HG03460 (cell line): ENCODE measurements at regions not wholly inside any gene's neighbourhood (a gene's known extent, or its start where the extent isn't known, plus 50 kb on each side); places are given as distances from the start of the nearest gene placed in this dataset.
"Not testable (repeated sequence)": the region's sequence is repeated elsewhere in the genome, so short reads cannot be mapped to it uniquely, and the experiment has no call there.

ENCODE experiments used
- ATAC-seq: cut with Tn5 transposase; IDR thresholded peaks from one replicate; pipeline ENCODE4 v1.9.1; 2021; ENCODE audit not compliant: unreplicated experiment

DNA sequence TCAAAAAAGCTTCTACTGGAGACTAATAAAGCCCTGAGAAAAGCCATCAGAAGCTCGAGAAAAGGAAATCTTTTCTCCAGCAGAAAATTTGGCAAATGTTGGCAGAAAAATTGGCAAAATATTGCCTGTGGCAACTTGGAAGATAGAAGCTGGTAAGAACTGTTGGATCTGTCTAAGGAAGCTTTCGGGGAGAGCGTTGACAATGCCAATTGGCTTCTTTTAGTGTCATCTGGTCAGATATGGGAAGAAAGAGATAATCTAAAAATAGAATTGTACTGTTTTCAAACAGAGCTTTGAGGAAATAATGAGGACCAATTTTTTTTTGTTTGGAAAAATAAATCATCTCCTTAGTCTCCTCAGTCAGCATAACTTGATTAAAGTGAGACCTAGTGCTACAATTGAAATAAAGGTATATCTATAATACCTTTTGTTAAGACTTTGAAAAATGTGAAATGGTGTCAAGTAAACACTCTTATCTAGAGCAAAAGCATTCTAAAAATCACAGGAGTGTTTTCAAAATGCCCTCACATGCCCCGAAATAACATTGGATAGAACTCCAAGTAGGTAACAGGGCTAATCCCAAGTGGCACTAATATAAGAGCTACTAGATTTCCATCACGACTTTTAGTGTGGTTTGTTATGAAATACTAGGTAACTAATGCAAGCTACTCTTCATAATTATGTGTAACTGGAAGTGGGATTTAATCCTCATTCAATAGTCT lies 882.2 kb upstream of the B3GALT2 start:
- ATAC-seq, result no peak

DNA sequence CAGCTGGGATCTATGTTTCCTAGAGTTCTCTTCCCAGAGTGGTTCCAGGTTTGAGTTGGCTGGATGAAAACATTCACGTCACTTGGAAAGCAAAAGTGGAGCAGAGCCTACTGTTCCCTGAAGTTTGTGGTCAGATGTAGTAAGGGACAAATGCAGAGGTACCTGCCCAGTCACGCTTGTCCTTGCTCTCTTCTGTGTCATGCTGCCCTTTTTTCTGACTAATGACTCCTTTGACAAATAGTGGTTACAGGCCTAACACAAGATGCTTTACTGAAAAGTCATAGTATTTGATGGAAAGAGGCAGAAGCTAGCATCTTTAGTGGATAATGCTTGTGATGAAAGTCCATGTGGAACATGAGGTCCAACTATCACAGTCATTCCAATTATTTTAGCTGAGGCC lies 881.4 kb upstream of the B3GALT2 start:
- ATAC-seq, result no peak

DNA sequence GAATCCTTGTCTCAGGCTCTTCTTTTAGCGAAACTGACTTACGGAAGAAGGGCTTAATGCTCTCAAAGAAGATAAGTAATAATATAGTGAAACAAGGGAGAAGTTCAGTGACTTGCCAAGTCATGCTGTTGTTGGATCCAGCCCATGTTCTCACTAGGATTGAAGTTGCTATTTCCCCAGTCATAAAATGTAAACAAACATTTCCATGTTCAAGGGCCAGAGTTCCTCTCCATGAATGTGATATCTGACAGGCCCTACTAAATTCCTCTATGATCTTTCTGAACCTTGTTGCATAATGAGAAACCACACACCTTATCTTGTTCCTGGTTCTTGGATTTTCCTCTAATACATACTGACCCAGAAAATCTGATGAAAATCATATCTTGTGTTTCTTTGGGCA lies 876.5 kb upstream of the B3GALT2 start:
- ATAC-seq, result no peak

DNA sequence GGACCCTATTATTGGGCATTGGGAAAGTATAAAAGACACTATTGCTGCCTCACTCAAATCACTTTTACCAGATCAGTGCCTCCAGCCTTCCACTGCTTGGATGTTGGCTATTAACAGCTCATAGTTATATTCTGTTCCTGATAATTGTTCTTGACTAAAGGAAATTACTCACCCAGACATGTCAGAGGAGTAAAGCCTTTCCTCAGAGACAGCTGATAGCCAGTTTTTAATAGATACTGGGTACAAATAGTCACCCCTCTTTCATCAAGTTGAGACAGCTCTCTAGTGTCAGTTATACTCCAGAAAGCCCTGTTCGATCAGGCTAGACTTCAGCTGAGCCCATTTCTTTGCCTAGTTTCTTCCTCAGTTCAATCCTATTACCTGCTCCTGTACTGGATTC lies 876.1 kb upstream of the B3GALT2 start:
- ATAC-seq, result no peak

DNA sequence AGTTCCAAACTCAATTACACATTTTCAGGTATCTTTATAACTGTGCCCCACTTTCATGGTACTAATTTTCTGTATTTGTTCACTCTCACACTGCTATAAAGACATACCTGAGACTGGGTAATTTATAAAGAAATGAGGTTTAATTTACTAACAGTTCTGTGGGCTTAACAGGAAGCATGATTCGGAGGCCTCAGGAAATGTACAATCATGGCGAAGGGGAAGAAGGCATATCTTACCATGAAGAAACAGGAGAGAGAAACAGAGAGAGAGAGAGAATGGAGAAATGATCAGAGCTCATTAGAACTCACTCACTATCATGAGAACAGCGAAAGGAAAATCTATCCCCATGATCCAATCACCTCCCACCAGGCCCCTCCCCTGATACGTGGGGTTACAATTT lies 874.1 kb upstream of the B3GALT2 start:
- ATAC-seq, result no peak

DNA sequence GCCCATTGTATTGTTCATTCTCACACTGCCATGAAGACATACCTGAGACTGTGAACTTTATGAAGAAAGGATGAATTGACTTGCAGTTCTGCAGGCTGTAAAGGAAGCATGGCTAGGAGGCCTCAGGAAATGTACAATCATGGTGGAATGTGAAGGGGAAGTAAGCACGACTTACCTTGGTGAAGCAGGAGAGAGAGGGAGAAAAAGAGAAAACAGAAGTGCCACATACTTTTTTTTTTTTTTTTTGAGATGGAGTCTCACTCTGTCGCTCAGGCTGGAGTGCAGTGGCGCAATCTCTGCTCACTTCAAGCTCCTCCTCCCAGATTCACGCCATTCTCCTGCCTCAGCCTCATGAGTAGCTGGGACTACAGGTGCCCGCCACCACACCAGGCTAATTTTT lies 871.9 kb upstream of the B3GALT2 start:
- not testable (repeated sequence) for ATAC-seq

DNA sequence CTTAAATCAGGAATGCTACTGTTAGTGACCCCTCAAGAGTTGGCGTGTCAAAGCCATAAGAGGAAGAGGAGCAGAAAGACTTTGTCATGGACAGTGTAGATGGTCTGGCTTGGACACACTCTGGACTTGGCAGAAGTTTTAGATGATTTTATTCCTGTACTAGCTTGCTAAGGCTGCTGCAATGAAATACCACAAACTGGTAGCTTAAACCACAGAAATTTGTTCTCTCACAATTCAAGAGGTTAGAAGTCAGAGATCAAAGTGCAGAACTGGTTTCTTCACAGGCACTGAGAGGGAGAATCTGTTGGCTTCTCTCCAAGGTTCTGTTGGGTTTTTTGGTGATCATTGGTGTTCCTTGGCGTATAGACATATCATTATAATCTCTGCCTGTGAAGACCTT lies 869.8 kb upstream of the B3GALT2 start:
- ATAC-seq, result no peak

DNA sequence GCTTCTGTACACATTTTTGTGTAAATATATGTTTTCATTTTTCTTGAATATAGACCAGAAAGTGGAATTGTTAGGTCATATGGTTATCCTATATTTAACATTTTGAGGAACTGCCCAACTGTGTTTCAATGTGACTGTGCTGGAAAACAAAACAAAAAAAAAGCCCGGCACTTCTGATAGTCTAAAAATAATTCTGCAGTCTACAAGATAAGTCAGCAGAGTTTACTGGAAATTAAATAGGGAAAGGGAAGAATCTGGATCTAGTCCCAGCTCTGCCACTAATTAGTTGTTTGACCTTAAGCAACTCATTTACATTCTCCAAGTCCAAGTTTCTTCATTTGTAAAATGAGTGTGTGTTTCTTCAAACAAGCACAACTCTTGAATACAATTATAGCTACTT lies 869.1 kb upstream of the B3GALT2 start:
- ATAC-seq, result no peak

DNA sequence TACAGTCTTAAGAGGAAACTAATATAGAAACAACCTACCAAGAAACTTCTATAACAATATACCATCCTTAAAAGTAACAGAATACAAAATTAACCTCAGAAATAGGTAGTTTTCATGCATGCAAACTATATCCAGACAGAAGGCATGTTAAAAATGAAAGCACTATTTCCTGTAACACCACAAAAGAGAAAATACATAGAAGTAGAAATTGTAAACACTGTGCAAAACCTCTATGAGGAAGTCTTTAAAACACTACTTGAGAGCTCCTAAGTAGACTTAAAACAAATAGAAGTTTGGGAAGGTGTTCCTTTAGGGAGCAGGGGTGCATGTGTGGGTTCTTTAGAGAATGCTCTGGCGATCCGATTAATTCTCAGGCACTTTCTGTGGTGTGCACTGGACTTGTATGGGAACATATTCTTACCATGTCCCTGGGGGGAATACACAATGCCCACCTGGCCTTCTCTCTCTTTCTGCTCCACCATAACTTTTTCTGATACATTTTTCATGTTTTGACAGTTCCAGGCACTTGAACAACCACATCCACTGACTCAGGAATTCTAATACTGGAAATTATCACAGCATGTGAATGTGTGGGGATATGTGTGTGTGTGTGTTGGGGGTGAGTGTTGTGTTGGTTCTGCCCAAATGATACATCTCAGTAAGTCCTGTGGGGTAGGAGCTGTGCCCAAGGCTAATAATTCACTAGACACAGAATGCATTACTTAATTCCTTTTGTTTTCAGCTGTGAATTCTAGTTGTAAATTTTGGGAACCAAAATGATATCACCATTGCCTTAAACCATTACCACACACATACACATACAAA lies 866.3 kb upstream of the B3GALT2 start:
- ATAC-seq, result no peak

DNA sequence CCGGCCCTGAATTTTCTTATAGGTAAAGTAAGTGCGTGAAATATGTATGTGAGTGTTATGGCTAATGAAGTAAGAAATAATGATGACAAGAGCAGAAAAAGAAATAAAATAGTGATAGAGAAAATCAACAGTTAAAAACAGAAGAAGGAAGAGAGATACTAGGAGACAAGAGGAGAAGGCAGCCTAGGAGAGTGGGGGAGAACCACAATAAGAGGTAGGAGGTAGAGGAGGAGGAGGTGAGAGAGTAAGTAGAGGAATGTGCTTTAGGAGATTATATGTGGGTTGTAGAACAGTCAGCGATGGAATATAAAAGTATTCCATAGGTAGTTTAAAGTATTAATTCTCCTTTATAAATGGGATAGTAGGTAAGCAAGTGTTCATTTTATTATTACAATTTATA lies 861.5 kb upstream of the B3GALT2 start:
- no peak for ATAC-seq

DNA sequence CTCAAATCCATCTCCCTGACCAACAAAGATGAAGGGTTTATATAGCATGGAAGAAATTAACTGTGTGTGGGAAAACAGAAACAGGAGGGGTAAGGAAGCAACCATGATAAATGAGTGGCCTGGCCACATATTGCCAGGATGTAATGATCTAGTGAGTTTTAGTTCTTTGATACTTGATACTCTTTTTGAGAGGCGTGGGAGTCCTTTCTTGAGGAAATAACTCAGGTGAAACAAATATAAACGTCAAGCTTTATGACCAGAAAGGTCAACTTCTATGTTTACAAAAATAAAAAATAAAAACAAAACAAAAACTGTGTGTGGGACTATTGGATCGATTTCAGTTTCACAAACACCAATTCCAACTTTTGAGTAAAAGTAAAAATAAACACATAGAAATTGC lies 860.8 kb upstream of the B3GALT2 start:
- ATAC-seq, result no peak

DNA sequence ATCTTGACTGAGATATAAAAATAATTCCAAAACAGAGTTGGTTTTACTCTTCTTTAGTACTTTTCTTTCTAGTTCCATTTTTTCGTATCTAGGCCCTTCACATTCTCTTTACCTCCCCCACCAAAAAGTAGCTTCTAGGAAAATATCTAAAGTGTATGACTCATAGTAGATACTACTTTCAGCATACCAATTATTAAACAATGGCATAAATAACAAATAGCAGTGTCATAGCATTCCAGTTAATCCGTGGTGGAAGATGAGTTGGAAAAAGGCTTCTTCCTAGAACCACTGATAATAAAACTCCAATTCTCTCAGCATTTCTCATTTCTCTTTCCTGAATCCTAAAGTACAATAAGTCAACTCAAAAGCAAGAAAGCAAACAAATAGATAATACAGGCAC lies 859.0 kb upstream of the B3GALT2 start:
- ATAC-seq, result no peak

DNA sequence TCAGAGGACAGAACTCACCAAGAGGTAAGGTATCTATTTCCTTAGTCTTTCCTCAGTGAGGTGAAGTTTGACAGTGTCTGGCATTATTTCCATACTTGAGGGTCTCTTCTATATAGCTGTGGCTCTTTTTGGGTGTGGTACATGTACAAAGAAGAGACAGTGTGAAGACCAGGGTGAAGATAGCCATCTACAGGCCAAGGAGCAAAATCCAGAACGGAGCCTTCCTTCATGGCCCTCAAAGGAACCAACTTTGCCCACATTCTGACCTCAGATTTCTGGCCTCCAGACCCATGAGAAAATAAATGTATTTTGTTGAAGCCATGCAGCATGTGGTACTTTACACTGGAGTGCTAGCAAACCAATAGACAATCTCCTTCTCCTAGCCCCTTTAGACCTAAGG lies 858.5 kb upstream of the B3GALT2 start:
- no peak for ATAC-seq

DNA sequence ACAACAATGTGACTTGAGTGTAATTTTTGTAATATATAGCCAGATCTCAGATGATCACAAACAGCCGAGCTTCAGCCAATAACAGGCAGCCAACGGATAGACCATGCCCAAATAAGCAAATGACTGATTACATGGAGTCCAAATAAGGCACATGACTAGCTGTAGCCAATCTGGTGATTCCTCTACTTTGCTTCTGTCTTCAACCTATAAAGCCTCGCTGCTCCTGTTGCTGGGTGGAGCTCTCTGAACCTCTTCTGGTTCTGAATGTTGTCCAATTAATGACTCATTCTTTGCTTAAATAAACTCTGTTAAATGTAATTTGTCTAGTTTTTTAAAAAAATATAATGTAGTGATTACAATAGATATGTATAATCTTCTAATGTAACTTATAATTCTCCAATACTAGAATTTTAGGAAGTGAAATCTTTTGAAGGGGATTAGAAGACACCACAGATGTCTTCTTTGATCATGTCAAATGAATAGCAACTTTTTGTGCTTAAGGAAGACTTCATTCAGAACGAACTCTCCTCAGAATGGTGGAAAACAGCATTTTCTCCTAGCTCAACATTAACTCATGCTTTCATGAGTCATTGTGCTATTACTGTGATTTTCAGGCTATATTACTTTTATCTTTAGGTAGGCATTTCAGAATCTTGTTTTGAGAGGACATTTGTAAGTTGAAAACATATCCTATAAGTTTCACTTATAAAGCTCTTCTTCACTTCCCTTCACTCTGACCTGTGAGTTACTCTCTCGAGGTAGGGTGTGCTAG lies 857.8 kb upstream of the B3GALT2 start:
- ATAC-seq, result no peak

DNA sequence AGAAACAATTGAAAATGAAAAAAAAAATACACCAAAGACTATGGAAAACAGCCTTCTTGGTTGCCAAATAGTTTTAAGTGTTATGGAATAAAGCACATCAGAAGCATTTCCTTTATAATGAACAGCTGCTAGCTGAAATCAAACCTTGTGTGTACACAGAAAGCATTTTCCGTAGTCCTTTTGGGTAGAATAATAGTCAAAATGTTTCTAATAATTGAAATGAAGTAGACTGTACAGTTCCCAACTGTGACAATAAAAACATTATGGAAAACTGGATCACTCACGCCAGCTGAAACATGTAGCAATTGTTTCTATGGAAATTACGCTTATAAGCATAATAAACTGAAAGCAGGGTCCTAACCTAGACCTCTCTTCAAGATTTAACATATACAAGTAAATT lies 856.3 kb upstream of the B3GALT2 start:
- ATAC-seq, result no peak

DNA sequence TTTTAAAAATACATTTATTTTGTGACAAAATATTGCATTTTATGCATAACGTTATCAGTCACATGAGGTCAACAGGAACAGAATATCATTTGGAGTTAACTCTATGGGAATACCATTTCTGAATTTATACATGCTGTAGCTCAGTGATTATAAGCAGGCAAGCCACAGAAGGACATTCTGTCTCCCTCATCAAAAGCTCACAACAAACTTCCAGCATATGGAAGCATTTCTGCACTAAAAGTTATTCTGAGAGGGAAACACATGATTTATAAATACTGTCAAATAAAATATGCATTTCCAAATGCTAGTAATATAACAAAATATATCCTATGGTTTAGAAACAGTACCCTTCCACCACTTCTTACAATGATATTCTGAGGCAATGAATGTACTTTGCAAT lies 854.1 kb upstream of the B3GALT2 start:
- no peak for ATAC-seq

DNA sequence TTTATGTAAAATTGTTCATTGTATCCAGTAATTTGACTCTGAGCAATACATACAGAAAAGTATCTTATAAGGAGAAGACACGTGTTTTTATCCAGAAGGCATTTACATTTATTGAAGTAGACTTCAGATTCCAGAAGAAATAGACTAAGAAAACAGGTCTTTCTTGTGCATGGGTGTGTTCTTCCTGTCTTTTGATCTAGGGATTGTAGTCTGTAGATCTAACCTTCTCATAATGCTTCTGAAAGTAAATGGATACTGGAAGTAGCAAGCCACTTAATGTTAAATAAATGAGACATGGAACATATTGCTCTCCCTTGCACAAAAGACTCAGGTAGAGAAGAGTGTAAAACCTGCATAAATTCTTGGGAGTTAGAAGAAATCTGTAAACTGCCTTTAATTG lies 853.2 kb upstream of the B3GALT2 start:
- ATAC-seq, result no peak

DNA sequence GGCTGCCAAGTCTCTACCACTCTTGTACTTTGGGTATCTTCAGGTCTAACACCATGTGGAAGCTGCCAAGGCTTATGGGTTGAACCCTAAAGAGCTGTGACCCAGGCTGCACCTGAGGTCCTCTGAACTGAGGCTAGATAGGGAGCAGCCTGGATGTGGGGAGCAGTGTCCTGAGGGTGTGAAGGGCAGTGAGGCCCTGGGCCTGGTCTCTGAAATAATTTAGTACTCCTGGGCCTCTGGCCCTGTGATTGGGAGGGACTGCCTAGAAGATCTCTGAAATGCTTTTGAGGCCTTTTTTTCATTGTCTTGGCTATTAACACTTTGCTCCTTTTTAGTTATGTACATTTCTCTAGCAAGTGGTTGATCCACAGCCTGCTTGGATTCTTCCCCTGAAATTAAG lies 847.2 kb upstream of the B3GALT2 start:
- no peak for ATAC-seq

DNA sequence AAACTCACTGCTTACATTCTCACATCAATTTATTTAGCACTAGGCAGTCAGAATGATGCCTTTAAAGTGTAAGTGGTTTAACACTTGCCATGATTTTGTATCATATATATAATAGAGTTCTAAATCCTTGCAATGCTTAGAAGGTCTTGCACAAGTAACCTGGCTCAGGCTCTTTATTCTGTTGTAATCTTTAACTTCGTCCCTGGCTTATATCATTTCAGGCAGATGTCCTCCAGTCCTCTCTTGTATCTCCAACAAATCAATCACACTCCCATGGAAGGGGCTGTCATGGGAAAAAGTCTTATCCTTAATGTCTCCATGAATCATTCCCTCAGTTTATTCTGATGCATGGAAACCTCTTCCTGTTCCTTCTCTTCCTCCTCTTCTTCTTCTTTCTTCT lies 841.6 kb upstream of the B3GALT2 start:
- no peak for ATAC-seq

DNA sequence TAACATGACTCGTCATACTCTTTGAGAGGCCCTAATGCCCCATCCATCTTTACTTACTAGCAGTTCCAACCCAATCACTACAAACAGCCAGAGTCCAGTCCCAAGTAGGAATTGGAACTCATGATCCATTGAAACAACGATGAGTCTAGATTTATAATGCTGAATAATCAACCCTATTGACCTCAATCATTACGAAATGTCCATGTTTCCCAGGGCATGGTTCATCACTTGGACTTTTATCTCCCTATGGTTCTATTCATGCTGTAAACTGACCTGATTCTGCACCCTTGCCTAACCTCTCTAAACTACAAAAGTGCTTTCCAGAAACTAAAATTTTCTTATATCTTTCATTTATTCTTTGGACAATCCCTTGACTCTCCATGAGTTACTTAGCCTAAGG lies 840.0 kb upstream of the B3GALT2 start:
- no peak for ATAC-seq

DNA sequence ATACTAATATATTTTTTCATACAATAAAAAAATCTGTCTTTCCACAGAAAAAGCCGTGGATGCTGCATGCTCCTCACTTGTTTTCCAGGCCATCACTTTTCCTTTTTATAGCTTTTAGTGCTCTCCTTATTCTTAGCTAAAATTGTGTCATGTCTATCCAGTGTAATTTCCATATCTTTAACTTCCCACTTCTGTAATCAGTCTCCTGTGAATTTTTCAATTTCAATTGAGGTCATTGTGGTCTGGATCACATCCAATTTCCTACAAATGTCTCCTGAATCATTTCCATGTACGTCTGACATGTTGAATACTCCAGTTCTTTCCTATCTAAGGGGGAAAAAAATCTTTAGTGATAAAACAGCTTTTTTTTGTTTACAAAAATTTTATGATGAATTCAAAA lies 838.2 kb upstream of the B3GALT2 start:
- no peak for ATAC-seq

DNA sequence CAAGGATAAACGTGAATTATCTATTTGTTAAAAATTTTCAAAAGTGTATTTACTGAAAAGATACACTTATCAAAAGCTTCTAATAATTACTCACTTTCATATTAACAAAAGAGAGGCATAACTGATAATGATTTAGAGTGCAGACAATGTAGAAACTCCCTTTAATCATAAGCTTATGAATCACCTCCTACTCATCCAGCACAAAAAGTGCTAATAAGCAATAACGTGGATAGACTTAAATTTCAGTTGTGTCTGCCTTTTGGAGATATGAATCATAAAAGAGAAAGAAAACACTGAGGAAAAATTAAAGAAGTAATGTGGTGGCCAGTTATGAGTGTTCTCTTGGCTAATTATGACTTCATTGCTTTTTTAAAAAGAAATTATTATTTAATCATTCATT lies 827.6 kb upstream of the B3GALT2 start:
- ATAC-seq, result no peak
